Fibroblast of villous mesenchyme (primary cell): ENCODE measurements at regions not wholly inside any gene's neighbourhood (a gene's known extent, or its start where the extent isn't known, plus 50 kb on each side); places are given as distances from the start of the nearest gene placed in this dataset.
A peak's percentile ranks its signal among the peaks of the same experiment; 100 is the strongest.

Source experiments
- DNase-seq: peaks from one replicate; pipeline ENCODE4 v3.0.0-alpha.2; 2010; ENCODE audit warnings: low read depth
- H3K4me3 ChIP-seq: 2 replicates; pipeline ENCODE4 v1.5.1; 2011; ENCODE audit warnings: low read depth, mild to moderate bottlenecking, low read length
- CTCF ChIP-seq: IDR thresholded peaks from 2 replicates; pipeline ENCODE4 v1.5.1; 2012; ENCODE audit warnings: low read depth, mild to moderate bottlenecking, low read length; ENCODE audit not compliant: insufficient read depth

- DNase-seq, result no peak
- no peak overlapping the region for H3K4me3 ChIP-seq
- TF ChIP-seq CTCF, result no peak
Observed at GRCh38 chrX:42604302-42604701, 173.7 kb downstream of the PPP1R2C start.

GRCh38 chrX:42603016-42603415 lies 174.9 kb downstream of the PPP1R2C start:
- DNase-seq, result no peak
- TF ChIP-seq CTCF, result no peak
- H3K4me3 ChIP-seq, result no peak overlapping the region

- no peak overlapping the region for H3K4me3 ChIP-seq
- DNase-seq, result peak; percentile 2
- no peak for TF ChIP-seq CTCF
Observed at GRCh38 chrX:42602566-42602965, 175.4 kb downstream of the PPP1R2C start.

- peak; percentile 30 for DNase-seq
- no peak overlapping the region for H3K4me3 ChIP-seq
- no peak for TF ChIP-seq CTCF
Observed at GRCh38 chrX:42602136-42602535, 175.8 kb downstream of the PPP1R2C start.

GRCh38 chrX:42597481-42597880 lies 180.5 kb downstream of the PPP1R2C start:
- DNase-seq, result no peak
- no peak overlapping the region for H3K4me3 ChIP-seq
- TF ChIP-seq CTCF, result no peak

GRCh38 chrX:42585842-42586621 lies 191.9 kb downstream of the PPP1R2C start:
- H3K4me3 ChIP-seq, result no peak overlapping the region
- no peak for TF ChIP-seq CTCF
- no peak for DNase-seq
